K562 (cell line): ENCODE measurements at regions not wholly inside any gene's neighbourhood (a gene's known extent, or its start where the extent isn't known, plus 50 kb on each side); places are given as distances from the start of the nearest gene placed in this dataset.

Source experiments
- ELF1 ChIP-seq: fragments of 200-800 bp; sonication (Bioruptor generic); IDR thresholded peaks from 2 replicates; pipeline ENCODE4 v1.6.1; 2016; ENCODE audit warnings: missing genetic modification characterization, missing compliant biosample characterization
- L3MBTL2 ChIP-seq: fragments of 450-650 bp; IDR thresholded peaks from 2 replicates; pipeline ENCODE4 v1.6.1; 2016; ENCODE audit warnings: mild to moderate bottlenecking, moderate library complexity
- LEF1 ChIP-seq: fragments of 450-650 bp; IDR thresholded peaks from 2 replicates; pipeline ENCODE4 v1.6.1; 2016; ENCODE audit warnings: mild to moderate bottlenecking
- RCOR1 ChIP-seq, 2 experiments: IDR thresholded peaks; 2 replicates each; pipeline ENCODE4 v1.6.1; 2012; ENCODE audit warnings: low read depth in 2 of 2, low read length in 2 of 2, borderline replicate concordance in 1 of 2, improper control_type of control experiment in 1 of 2
- SPI1 ChIP-seq: IDR thresholded peaks from 2 replicates; pipeline ENCODE4 v1.6.1; 2011; ENCODE audit warnings: low read depth, low read length, control low read depth, borderline replicate concordance
- ZNF133 ChIP-seq: fragments of 250-450 bp; sonication (Bioruptor Pico); IDR thresholded peaks from 2 replicates; pipeline ENCODE4 v1.4.0; 2020; ENCODE audit warnings: mild to moderate bottlenecking
- ZNF253 ChIP-seq: fragments of 250-450 bp; sonication (Bioruptor Pico); conservative IDR thresholded peaks from 2 replicates; pipeline ENCODE4 v1.6.1; 2021; ENCODE audit warnings: mild to moderate bottlenecking
- ZNF507 ChIP-seq: conservative IDR thresholded peaks from 2 replicates; pipeline ENCODE4 v1.6.1; 2017; ENCODE audit warnings: missing genetic modification characterization, missing compliant biosample characterization
- ZNF668 ChIP-seq: fragments of 250-450 bp; sonication (Bioruptor Pico); IDR thresholded peaks from 2 replicates; pipeline ENCODE4 v1.8.0; 2022; ENCODE audit warnings: mild to moderate bottlenecking, inconsistent platforms

DNA sequence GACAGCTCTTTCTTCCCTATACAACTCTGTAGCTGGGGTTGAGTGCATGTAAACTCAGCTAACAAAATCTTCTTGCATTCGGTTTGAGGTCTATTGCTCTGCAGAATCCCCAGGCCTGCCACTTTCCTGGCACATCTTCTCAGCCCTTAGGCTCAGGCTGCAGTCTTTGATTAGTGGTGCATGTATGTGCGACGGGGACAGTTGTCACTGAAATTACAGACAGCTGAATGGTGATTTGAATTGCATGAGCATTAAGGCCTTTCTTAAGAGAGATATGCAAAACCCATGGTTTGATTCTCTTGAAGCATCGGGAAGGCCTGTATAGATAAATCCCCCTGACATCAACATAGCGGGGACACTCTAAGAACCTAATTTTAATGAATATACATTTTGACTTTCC is 222.8 kb downstream of the CDH26 start:
- TF ChIP-seq ZNF507 (tag), result no peak
- TF ChIP-seq RCOR1 (IDR thresholded peaks at IDR 0.05; ENCODE audit: borderline replicate concordance in 1 of 2, low read depth in 2 of 2, low read length in 2 of 2), result no peak
- TF ChIP-seq L3MBTL2, result no peak
- no peak for TF ChIP-seq ZNF668 (CRISPR knock-in tag)
- no peak for TF ChIP-seq ZNF253 (CRISPR knock-in tag)
- TF ChIP-seq SPI1, result no peak
- TF ChIP-seq ZNF133 (CRISPR knock-in tag), result no peak
- TF ChIP-seq ELF1 (tag), result no peak
- TF ChIP-seq LEF1, result no peak
